Transverse colon (tissue), 4 donors: ENCODE measurements at regions not wholly inside any gene's neighbourhood (a gene's known extent, or its start where the extent isn't known, plus 50 kb on each side); places are given as distances from the start of the nearest gene placed in this dataset.

ENCODE experiments used
- CTCF ChIP-seq, 5 experiments: fragments of 200-600 bp in 3 of 5; fragments of 450-650 bp in 2 of 5; sonication (generic) in 3 of 5; IDR thresholded peaks; 1 replicate in 2 of 5; 2 replicates in 3 of 5; pipeline ENCODE4 v1.5.1; 2016 to 2017; ENCODE audit warnings: antibody characterized with exemption in 5 of 5, inconsistent platforms in 3 of 5, mild to moderate bottlenecking in 2 of 5, moderate library complexity in 1 of 5
- EP300 ChIP-seq: sonication (generic); formaldehyde crosslinking; IDR thresholded peaks from one replicate; pipeline ENCODE4 v1.6.1; 2017; ENCODE audit warnings: antibody characterized with exemption, low read depth
- POLR2A ChIP-seq: fragments of 450-650 bp; IDR thresholded peaks from one replicate; pipeline ENCODE4 v1.6.1; 2016; ENCODE audit warnings: antibody characterized with exemption, mild to moderate bottlenecking, moderate library complexity
- POLR2AphosphoS5 ChIP-seq, 3 donors: sonication (generic); formaldehyde crosslinking; IDR thresholded peaks; one replicate each; pipeline ENCODE4 v1.6.1; 2016; ENCODE audit warnings: antibody characterized with exemption in 3 of 3

GRCh38 chr6:21798468-21798867, 204.9 kb downstream of the SOX4 start:
- TF ChIP-seq CTCF (IDR thresholded peaks at IDR 0.05) (no peak), EP300 (no peak), POLR2AphosphoS5 (IDR thresholded peaks at IDR 0.05) (no peak), POLR2A (no peak)
